NCI-H510A (cell line): ENCODE measurements at regions not wholly inside any gene's neighbourhood (a gene's known extent, or its start where the extent isn't known, plus 50 kb on each side); places are given as distances from the start of the nearest gene placed in this dataset.
"Not testable (repeated sequence)": the region's sequence is repeated elsewhere in the genome, so short reads cannot be mapped to it uniquely, and the experiment has no call there.

Experiments
- DNase-seq: peaks from one replicate; lab custom pipeline; 2025; lab: John Stamatoyannopoulos, UW

- DNase-seq: no peak
These were observed 54.0 kb upstream of the RBFOX1 start for GRCh38 chr16:7278636-7279035.

GRCh38 chr16:7272567-7273158 is 60.0 kb upstream of the RBFOX1 start:
- no peak for DNase-seq

GRCh38 chr16:7271486-7271885 is 61.2 kb upstream of the RBFOX1 start:
- DNase-seq: no peak

GRCh38 chr16:7270823-7271222 is 61.8 kb upstream of the RBFOX1 start:
- DNase-seq: no peak

- DNase-seq: no peak
These were observed 62.6 kb upstream of the RBFOX1 start for GRCh38 chr16:7270006-7270405.

GRCh38 chr16:7268182-7268581 is 64.5 kb upstream of the RBFOX1 start:
- DNase-seq: no peak

- DNase-seq: no peak
These were observed 75.6 kb upstream of the RBFOX1 start for GRCh38 chr16:7257016-7257415.

- DNase-seq: no peak
These were observed 86.1 kb upstream of the RBFOX1 start for GRCh38 chr16:7246578-7246977.

GRCh38 chr16:7239547-7239946 is 93.1 kb upstream of the RBFOX1 start:
- no peak for DNase-seq

GRCh38 chr16:7236824-7237410 is 95.7 kb upstream of the RBFOX1 start:
- DNase-seq: no peak

- no peak for DNase-seq
These were observed 98.7 kb upstream of the RBFOX1 start for GRCh38 chr16:7233975-7234374.

GRCh38 chr16:7231762-7232161 is 100.9 kb upstream of the RBFOX1 start:
- DNase-seq: no peak

GRCh38 chr16:7229433-7230218 is 103.0 kb upstream of the RBFOX1 start:
- not testable (repeated sequence) for DNase-seq

- DNase-seq: no peak
These were observed 105.4 kb upstream of the RBFOX1 start for GRCh38 chr16:7227229-7227721.

GRCh38 chr16:7221157-7221556 is 111.5 kb upstream of the RBFOX1 start:
- no peak for DNase-seq

- DNase-seq: no peak
These were observed 113.7 kb upstream of the RBFOX1 start for GRCh38 chr16:7218936-7219335.

GRCh38 chr16:7217797-7218196 is 114.8 kb upstream of the RBFOX1 start:
- DNase-seq: no peak

GRCh38 chr16:7216719-7217118 is 115.9 kb upstream of the RBFOX1 start:
- DNase-seq: no peak

GRCh38 chr16:7211781-7212180 is 120.9 kb upstream of the RBFOX1 start:
- DNase-seq: no peak

GRCh38 chr16:7209598-7209997 is 123.0 kb upstream of the RBFOX1 start:
- no peak for DNase-seq

- no peak for DNase-seq
These were observed 126.2 kb upstream of the RBFOX1 start for GRCh38 chr16:7206469-7206868.

GRCh38 chr16:7200320-7200719 is 132.3 kb upstream of the RBFOX1 start:
- no peak for DNase-seq

- DNase-seq: no peak
These were observed 147.0 kb upstream of the RBFOX1 start for GRCh38 chr16:7185689-7186088.
